GM12878 (cell line): ENCODE measurements at regions not wholly inside any gene's neighbourhood (a gene's known extent, or its start where the extent isn't known, plus 50 kb on each side); places are given as distances from the start of the nearest gene placed in this dataset.

ENCODE experiments used
- CTCF ChIP-seq, 3 experiments: IDR thresholded peaks in 2 of 3; conservative IDR thresholded peaks in 1 of 3; 2 replicates each; pipeline ENCODE4 v1.5.1; 2011; ENCODE audit warnings: low read depth in 3 of 3, low read length in 3 of 3, mild to moderate bottlenecking in 3 of 3, control low read depth in 2 of 3, moderate library complexity in 2 of 3, inconsistent platforms in 1 of 3, mixed read lengths in 1 of 3; ENCODE audit not compliant: control insufficient read depth in 2 of 3, insufficient read depth in 1 of 3; ENCODE audit errors: extremely low read depth in 1 of 3
- GABPA ChIP-seq: IDR thresholded peaks from 2 replicates; pipeline ENCODE4 v1.6.1; 2014; ENCODE audit warnings: antibody characterized with exemption, low read depth, mild to moderate bottlenecking, inconsistent platforms
- HDAC6 ChIP-seq: fragments of 200-600 bp; sonication (generic); IDR thresholded peaks from one replicate; pipeline ENCODE4 v1.8.0; 2017; ENCODE audit warnings: antibody characterized with exemption; ENCODE audit not compliant: unreplicated experiment
- HDGF ChIP-seq: fragments of 450-650 bp; IDR thresholded peaks from 2 replicates; pipeline ENCODE4 v1.6.1; 2016; ENCODE audit warnings: antibody characterized with exemption
- MXI1 ChIP-seq: fragments of 150-350 bp; IDR thresholded peaks from 2 replicates; pipeline ENCODE4 v1.6.1; 2011; ENCODE audit warnings: low read depth, mild to moderate bottlenecking, inconsistent platforms, low read length, improper control_type of control experiment
- REST ChIP-seq: IDR thresholded peaks from 2 replicates; pipeline ENCODE4 v1.6.1; 2012; ENCODE audit warnings: mild to moderate bottlenecking, low read depth, low read length
- TAF1 ChIP-seq: IDR thresholded peaks from 2 replicates; pipeline ENCODE4 v1.6.1; 2011; ENCODE audit warnings: mild to moderate bottlenecking, low read depth, low read length, borderline replicate concordance
- TARDBP ChIP-seq: IDR thresholded peaks from 2 replicates; pipeline ENCODE4 v1.6.1; 2016; ENCODE audit warnings: borderline replicate concordance
- ZNF24 ChIP-seq: fragments of 450-650 bp; IDR thresholded peaks from 2 replicates; pipeline ENCODE4 v1.6.1; 2017; ENCODE audit warnings: antibody characterized with exemption, mild to moderate bottlenecking
- ZNF274 ChIP-seq: IDR thresholded peaks from one replicate; pipeline ENCODE4 v1.8.0; 2011; ENCODE audit not compliant: insufficient read length, insufficient read depth
- TF ChIP-seq, protein P1 (sequence below): fragments of 450-650 bp; IDR thresholded peaks from 2 replicates; pipeline ENCODE4 v1.6.1; 2017; ENCODE audit warnings: mild to moderate bottlenecking

DNA sequence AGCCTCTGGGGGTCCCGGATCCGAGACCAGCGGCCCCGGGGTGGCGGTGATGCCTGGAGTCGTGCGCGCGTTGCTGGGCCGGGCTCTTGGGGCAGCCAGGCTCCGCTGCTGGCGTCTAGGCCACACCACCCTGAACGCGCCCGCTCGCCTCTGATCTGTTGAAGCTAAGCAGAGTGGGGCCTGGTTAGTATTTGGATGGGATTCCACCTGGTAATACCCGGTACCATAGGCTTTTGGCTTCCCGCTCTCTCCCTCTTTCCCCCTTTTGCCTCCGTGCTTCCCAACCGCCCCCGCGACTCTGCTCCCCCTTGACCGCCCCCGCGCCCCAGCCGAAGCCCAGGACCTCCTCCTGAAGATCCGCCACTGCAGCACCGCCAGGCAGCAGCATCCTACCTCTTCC is 1383.5 kb upstream of the DEFB115 start:
- TF ChIP-seq CTCF (IDR thresholded peaks at IDR 0.05 in 2 of 3, conservative IDR thresholded peaks at IDR 0.05 in 1 of 3; ENCODE audit: control insufficient read depth in 2 of 3, extremely low read depth in 1 of 3, insufficient read depth in 1 of 3, low read depth in 3 of 3, low read length in 3 of 3) (no peak), REST (no peak), GABPA (no peak), ZNF24 (no peak), TARDBP (no peak), HDAC6 (no peak), TAF1 (no peak), HDGF (no peak), MXI1 (no peak), ZNF274 (no peak)
- TF ChIP-seq, protein P1, sequence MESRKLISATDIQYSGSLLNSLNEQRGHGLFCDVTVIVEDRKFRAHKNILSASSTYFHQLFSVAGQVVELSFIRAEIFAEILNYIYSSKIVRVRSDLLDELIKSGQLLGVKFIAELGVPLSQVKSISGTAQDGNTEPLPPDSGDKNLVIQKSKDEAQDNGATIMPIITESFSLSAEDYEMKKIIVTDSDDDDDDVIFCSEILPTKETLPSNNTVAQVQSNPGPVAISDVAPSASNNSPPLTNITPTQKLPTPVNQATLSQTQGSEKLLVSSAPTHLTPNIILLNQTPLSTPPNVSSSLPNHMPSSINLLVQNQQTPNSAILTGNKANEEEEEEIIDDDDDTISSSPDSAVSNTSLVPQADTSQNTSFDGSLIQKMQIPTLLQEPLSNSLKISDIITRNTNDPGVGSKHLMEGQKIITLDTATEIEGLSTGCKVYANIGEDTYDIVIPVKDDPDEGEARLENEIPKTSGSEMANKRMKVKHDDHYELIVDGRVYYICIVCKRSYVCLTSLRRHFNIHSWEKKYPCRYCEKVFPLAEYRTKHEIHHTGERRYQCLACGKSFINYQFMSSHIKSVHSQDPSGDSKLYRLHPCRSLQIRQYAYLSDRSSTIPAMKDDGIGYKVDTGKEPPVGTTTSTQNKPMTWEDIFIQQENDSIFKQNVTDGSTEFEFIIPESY: no peak
